ENCODE measurements at regions not wholly inside any gene's neighbourhood (a gene's known extent, or its start where the extent isn't known, plus 50 kb on each side); places are given as distances from the start of the nearest gene placed in this dataset.

- intact Hi-C loops (cut with DNase I): no loop called here
- ATAC-seq: no peak
Observed at GRCh38 chrX:518319-518718, 112.3 kb upstream of the SHOX start.

GRCh38 chrX:519741-520140 lies 110.8 kb upstream of the SHOX start:
- Histone ChIP-seq H3K27ac (no peak overlapping the region), H3K9me3 (peaks cover 0 to 8% (median 0%) of the 10 kb centered on the region in 11 donors), H3K27me3 (peaks cover 0 to 29% (median 14%) of the 10 kb centered on the region in 7 donors), H3K4me1 (no peaks in the 10 kb centered on the region), H3K4me3 (no peak overlapping the region), H3K36me3 (no peaks in the 10 kb centered on the region)
- intact Hi-C loops (cut with DNase I): no loop called here
- no peak for DNase-seq
- no peak for ATAC-seq
- TF ChIP-seq, protein P1, sequence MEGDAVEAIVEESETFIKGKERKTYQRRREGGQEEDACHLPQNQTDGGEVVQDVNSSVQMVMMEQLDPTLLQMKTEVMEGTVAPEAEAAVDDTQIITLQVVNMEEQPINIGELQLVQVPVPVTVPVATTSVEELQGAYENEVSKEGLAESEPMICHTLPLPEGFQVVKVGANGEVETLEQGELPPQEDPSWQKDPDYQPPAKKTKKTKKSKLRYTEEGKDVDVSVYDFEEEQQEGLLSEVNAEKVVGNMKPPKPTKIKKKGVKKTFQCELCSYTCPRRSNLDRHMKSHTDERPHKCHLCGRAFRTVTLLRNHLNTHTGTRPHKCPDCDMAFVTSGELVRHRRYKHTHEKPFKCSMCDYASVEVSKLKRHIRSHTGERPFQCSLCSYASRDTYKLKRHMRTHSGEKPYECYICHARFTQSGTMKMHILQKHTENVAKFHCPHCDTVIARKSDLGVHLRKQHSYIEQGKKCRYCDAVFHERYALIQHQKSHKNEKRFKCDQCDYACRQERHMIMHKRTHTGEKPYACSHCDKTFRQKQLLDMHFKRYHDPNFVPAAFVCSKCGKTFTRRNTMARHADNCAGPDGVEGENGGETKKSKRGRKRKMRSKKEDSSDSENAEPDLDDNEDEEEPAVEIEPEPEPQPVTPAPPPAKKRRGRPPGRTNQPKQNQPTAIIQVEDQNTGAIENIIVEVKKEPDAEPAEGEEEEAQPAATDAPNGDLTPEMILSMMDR (IDR thresholded peaks at IDR 0.05): no peak
- WGBS, 2 donors: 38% methylated on average over 9 of the region's 9 CpGs

More at GRCh38 chrX:518319-518718, 112.3 kb upstream of the SHOX start:
- no peak for DNase-seq
- H3K27me3 ChIP-seq: peaks cover 0 to 29% (median 14%) of the 10 kb centered on the region in 7 donors
- H3K4me3 ChIP-seq: no peak overlapping the region
- 74 to 75% methylated on average over 12 of the region's 12 CpGs for WGBS, 2 donors
- H3K36me3 ChIP-seq: no peaks in the 10 kb centered on the region
- H3K4me1 ChIP-seq: no peaks in the 10 kb centered on the region
- TF ChIP-seq, protein P1 (IDR thresholded peaks at IDR 0.05): no peak
- H3K27ac ChIP-seq: no peak overlapping the region
- peaks cover 0 to 6% (median 0%) of the 10 kb centered on the region in 11 donors for H3K9me3 ChIP-seq

DNA sequence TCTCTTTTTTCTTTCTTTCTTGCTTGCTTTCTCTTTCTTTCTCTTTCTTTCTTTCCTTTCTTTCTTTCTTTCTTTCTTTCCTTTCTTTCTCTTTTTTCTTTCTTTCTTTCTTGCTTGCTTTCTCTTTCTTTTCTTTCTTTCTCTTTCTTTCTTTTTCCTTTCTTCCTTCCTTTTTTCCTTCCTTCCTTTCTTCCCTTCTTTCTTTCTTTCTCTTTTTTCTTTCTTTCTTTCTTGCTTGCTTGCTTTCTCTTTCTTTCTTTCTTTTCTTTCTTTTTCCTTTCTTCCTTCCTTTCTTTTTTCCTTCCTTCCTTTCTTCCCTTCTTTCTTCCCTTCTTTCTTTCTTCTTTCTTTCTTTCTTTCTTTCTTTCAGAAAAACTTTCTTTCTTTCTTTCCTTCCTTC lies 108.1 kb upstream of the SHOX start:
- H3K4me1 ChIP-seq: no peaks in the 10 kb centered on the region
- TF ChIP-seq, protein P1 (IDR thresholded peaks at IDR 0.05): no peak
- H3K27me3 ChIP-seq: peaks cover 0 to 16% (median 8%) of the 10 kb centered on the region in 7 donors
- H3K36me3 ChIP-seq: no peaks in the 10 kb centered on the region
- H3K4me3 ChIP-seq: no peak overlapping the region
- intact Hi-C loops (cut with DNase I): no loop called here
- no peak overlapping the region for H3K27ac ChIP-seq
- DNase-seq (no peak), ATAC-seq (no peak)
- peaks cover 0 to 26% (median 4%) of the 10 kb centered on the region in 11 donors for H3K9me3 ChIP-seq

DNA sequence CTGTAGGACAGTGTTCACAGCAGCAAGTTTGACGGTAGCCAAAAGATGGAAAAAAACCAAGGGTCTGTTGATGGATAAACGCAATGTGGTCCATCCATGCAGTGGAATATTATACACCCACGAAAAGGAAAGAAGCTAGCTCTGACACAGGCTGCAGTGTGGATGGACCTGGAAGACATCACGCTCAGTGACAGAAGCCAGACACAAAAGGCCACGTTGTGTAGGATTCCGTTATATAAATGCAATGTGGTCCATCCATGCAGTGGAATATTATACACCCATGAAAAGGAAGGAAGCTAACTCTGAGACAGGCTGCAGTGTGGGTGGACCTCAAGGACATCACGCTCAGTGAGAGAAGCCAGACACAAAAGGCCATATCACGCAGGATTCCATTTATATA lies 105.5 kb upstream of the SHOX start:
- Histone ChIP-seq H3K4me3 (no peak overlapping the region), H3K4me1 (no peaks in the 10 kb centered on the region), H3K36me3 (no peaks in the 10 kb centered on the region), H3K27ac (no peak overlapping the region), H3K27me3 (peaks cover 0 to 7% (median 0%) of the 10 kb centered on the region in 7 donors), H3K9me3 (peaks cover 0 to 41% (median 4%) of the 10 kb centered on the region in 11 donors)
- DNase-seq (no peak), ATAC-seq (no peak)
- WGBS, 2 donors: 89 to 92% methylated on average over 8 of the region's 8 CpGs
- intact Hi-C loops (cut with DNase I): no loop called here
- TF ChIP-seq, protein P1 (IDR thresholded peaks at IDR 0.05): no peak
